Hepatocyte (in vitro differentiated cells): ENCODE measurements at regions not wholly inside any gene's neighbourhood (a gene's known extent, or its start where the extent isn't known, plus 50 kb on each side); places are given as distances from the start of the nearest gene placed in this dataset.

Experiments
- DNase-seq: peaks from one replicate; pipeline ENCODE4 v3.0.0-alpha.2; 2016; ENCODE audit warnings: low spot score
- H2AFZ ChIP-seq: fragments of 200-600 bp; sonication (generic); 2 replicates; pipeline ENCODE4 v1.6.0; 2016; ENCODE audit warnings: antibody characterized with exemption, mild to moderate bottlenecking
- H3K27ac ChIP-seq: fragments of 200-600 bp; sonication (generic); 2 replicates; pipeline ENCODE4 v1.5.1; 2016; ENCODE audit warnings: mild to moderate bottlenecking
- H3K27me3 ChIP-seq: fragments of 200-600 bp; sonication (generic); 2 replicates; pipeline ENCODE4 v1.6.1; 2016
- H3K36me3 ChIP-seq: fragments of 200-600 bp; sonication (generic); replicated peaks from 2 replicates; pipeline ENCODE4 v1.5.1; 2016; ENCODE audit warnings: low read depth; ENCODE audit not compliant: insufficient read depth
- H3K4me1 ChIP-seq: fragments of 200-600 bp; sonication (generic); 2 replicates; pipeline ENCODE4 v1.5.1; 2016; ENCODE audit warnings: mild to moderate bottlenecking, moderate library complexity; ENCODE audit not compliant: insufficient read depth
- H3K4me2 ChIP-seq: fragments of 200-600 bp; sonication (generic); 2 replicates; pipeline ENCODE4 v1.6.0; 2016
- H3K4me3 ChIP-seq: fragments of 200-600 bp; sonication (generic); 2 replicates; pipeline ENCODE4 v1.5.1; 2016; ENCODE audit warnings: mild to moderate bottlenecking
- H3K79me2 ChIP-seq: fragments of 200-600 bp; sonication (generic); 2 replicates; pipeline ENCODE4 v1.6.0; 2017; ENCODE audit warnings: mild to moderate bottlenecking
- H3K9me2 ChIP-seq: fragments of 200-600 bp; sonication (generic); replicated peaks from 2 replicates; pipeline ENCODE4 v1.6.0; 2017; ENCODE audit warnings: mild to moderate bottlenecking; ENCODE audit not compliant: insufficient read depth
- H3K9me3 ChIP-seq: fragments of 200-600 bp; sonication (generic); 2 replicates; pipeline ENCODE4 v1.5.1; 2016; ENCODE audit warnings: low read depth, mild to moderate bottlenecking
- H4K20me1 ChIP-seq: fragments of 200-600 bp; sonication (generic); 2 replicates; pipeline ENCODE4 v1.6.0; 2016; ENCODE audit warnings: mild to moderate bottlenecking; ENCODE audit not compliant: insufficient read depth, poor library complexity, severe bottlenecking
- EZH2 ChIP-seq: fragments of 200-600 bp; sonication (generic); IDR thresholded peaks from 2 replicates; pipeline ENCODE4 v1.6.1; 2016; ENCODE audit warnings: antibody characterized with exemption, mild to moderate bottlenecking, borderline replicate concordance
- EZH2phosphoT487 ChIP-seq: fragments of 200-600 bp; sonication (generic); IDR thresholded peaks from one replicate; pipeline ENCODE4 v1.6.1; 2018; ENCODE audit warnings: antibody characterized with exemption, mild to moderate bottlenecking, low read depth, moderate library complexity; ENCODE audit not compliant: unreplicated experiment, severe bottlenecking
- WGBS: methylation state at CpG from one replicate; pipeline ENCODE4 v1.1.6; 2016; ENCODE audit warnings: low lambda C conversion rate; ENCODE audit errors: missing lambda C conversion rate; 5-methylcytosine and 5-hydroxymethylcytosine counted together
- TF ChIP-seq, protein P1 (sequence below): fragments of 200-600 bp; sonication (generic); IDR thresholded peaks from 2 replicates; pipeline ENCODE4 v1.5.1; 2016; ENCODE audit warnings: antibody characterized with exemption, mild to moderate bottlenecking; ENCODE audit not compliant: poor library complexity

DNA sequence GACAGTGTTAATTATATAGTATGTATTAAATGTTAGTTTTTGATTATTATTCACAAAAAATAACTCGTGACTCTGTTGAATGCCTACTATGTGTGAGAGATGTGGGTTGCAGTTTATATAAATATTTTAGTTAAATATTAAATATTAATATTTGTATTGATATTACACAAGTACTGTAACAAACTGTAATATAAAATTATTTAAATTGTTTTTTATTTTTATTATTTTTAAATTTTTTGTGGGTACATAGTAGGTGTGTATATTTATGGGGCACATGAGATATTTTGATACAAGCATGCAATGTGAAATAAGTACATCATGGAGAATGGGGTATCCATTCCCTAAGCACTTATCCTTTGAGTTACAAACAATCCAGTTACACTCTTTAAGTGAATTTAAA, 196.1 kb upstream of the ZNF717 start:
- H3K4me1 ChIP-seq, result no peaks in the 10 kb centered on the region
- WGBS, result 91% methylated on average over 1 of the region's 1 CpG

DNA sequence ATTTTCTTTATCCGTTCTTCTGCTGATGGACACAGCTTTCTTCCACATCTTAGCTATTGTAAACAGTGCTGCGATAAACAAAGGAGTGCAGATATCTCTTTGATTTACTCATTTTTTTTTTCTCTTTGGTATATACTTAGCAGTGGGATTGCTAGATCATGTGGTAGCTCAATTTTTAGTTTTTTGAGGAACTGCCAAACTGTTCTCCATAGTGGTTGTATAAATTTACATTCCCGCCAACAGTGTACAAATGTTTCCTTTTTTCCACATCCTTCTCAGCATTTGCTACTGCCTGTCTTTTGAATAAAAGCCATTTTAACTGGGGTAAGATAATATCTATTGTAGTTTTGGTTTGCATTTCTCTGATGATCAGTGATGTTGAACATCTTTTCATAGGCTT, 196.8 kb upstream of the ZNF717 start:
- Histone ChIP-seq H4K20me1 (no peaks in the 10 kb centered on the region), H3K9me2 (no peaks in the 10 kb centered on the region), H3K79me2 (no peaks in the 10 kb centered on the region), H3K27ac (no peak overlapping the region), H3K36me3 (no peaks in the 10 kb centered on the region), H2AFZ (no peak overlapping the region), H3K4me3 (no peak overlapping the region), H3K4me2 (no peak overlapping the region), H3K4me1 (no peaks in the 10 kb centered on the region), H3K27me3 (no peaks in the 10 kb centered on the region), H3K9me3 (no peaks in the 10 kb centered on the region)
- 95% methylated on average over 3 of the region's 3 CpGs for WGBS
- no peak for DNase-seq
- TF ChIP-seq EZH2 (no peak), EZH2phosphoT487 (no peak)
- TF ChIP-seq, protein P1, sequence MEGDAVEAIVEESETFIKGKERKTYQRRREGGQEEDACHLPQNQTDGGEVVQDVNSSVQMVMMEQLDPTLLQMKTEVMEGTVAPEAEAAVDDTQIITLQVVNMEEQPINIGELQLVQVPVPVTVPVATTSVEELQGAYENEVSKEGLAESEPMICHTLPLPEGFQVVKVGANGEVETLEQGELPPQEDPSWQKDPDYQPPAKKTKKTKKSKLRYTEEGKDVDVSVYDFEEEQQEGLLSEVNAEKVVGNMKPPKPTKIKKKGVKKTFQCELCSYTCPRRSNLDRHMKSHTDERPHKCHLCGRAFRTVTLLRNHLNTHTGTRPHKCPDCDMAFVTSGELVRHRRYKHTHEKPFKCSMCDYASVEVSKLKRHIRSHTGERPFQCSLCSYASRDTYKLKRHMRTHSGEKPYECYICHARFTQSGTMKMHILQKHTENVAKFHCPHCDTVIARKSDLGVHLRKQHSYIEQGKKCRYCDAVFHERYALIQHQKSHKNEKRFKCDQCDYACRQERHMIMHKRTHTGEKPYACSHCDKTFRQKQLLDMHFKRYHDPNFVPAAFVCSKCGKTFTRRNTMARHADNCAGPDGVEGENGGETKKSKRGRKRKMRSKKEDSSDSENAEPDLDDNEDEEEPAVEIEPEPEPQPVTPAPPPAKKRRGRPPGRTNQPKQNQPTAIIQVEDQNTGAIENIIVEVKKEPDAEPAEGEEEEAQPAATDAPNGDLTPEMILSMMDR, result no peak

More for the DNA sequence above, 196.1 kb upstream of the ZNF717 start:
- H3K4me3 ChIP-seq, result no peak overlapping the region
- H3K27ac ChIP-seq, result no peak overlapping the region
- no peaks in the 10 kb centered on the region for H3K36me3 ChIP-seq
- no peaks in the 10 kb centered on the region for H3K9me2 ChIP-seq
- H3K9me3 ChIP-seq, result no peaks in the 10 kb centered on the region
- DNase-seq, result no peak
- H4K20me1 ChIP-seq, result no peaks in the 10 kb centered on the region
- H2AFZ ChIP-seq, result no peak overlapping the region
- TF ChIP-seq EZH2 (no peak), EZH2phosphoT487 (no peak)
- TF ChIP-seq, protein P1, result no peak
- no peaks in the 10 kb centered on the region for H3K79me2 ChIP-seq
- H3K4me2 ChIP-seq, result no peak overlapping the region
- no peaks in the 10 kb centered on the region for H3K27me3 ChIP-seq

DNA sequence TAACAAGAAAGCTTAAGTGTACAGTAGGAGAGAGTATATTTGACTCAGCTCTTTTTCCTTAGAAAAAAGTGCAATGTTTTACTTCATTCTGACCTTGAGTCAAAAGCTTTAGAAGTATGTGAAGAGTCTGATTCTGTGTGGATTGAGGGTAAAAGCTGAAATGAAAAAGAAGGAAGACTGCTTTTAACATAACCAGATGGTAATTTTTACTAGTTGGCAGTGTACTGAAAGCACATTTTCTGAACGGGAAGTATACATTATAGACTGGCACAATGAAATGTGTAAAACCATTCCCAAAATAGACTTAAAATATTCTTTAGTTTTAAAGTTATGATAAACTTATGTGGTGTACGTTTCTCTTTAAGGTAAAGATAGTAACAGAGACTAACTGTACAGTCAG, 197.8 kb upstream of the ZNF717 start:
- 51% methylated on average over 2 of the region's 2 CpGs for WGBS

More for the DNA sequence above, 197.8 kb upstream of the ZNF717 start:
- Histone ChIP-seq H3K27me3 (no peaks in the 10 kb centered on the region), H2AFZ (no peak overlapping the region), H3K4me3 (no peak overlapping the region), H3K4me2 (no peak overlapping the region), H4K20me1 (no peaks in the 10 kb centered on the region), H3K9me2 (no peaks in the 10 kb centered on the region), H3K79me2 (no peaks in the 10 kb centered on the region), H3K27ac (no peak overlapping the region), H3K9me3 (no peaks in the 10 kb centered on the region), H3K36me3 (no peaks in the 10 kb centered on the region), H3K4me1 (no peaks in the 10 kb centered on the region)
- DNase-seq, result no peak
- TF ChIP-seq EZH2phosphoT487 (no peak), EZH2 (no peak)
- TF ChIP-seq, protein P1, result no peak
